T-helper 2 cell (primary cell): ENCODE measurements at regions not wholly inside any gene's neighbourhood (a gene's known extent, or its start where the extent isn't known, plus 50 kb on each side); places are given as distances from the start of the nearest gene placed in this dataset.
A peak's percentile ranks its signal among the peaks of the same experiment; 100 is the strongest.
"Not testable (repeated sequence)": the region's sequence is repeated elsewhere in the genome, so short reads cannot be mapped to it uniquely, and the experiment has no call there.

Experiments used
- DNase-seq, 5 experiments: peaks; one replicate each; pipeline versions ENCODE4 v3.0.0 to v3.0.0-alpha.2; 2012 to 2022

GRCh38 chr9:18036422-18037187, 437.3 kb upstream of the ADAMTSL1 start:
- DNase-seq = no peak

- DNase-seq = no peak
Measured at GRCh38 chr9:18037981-18038380, 436.0 kb upstream of the ADAMTSL1 start.

GRCh38 chr9:18040327-18040726, 433.6 kb upstream of the ADAMTSL1 start:
- no peak for DNase-seq

DNA sequence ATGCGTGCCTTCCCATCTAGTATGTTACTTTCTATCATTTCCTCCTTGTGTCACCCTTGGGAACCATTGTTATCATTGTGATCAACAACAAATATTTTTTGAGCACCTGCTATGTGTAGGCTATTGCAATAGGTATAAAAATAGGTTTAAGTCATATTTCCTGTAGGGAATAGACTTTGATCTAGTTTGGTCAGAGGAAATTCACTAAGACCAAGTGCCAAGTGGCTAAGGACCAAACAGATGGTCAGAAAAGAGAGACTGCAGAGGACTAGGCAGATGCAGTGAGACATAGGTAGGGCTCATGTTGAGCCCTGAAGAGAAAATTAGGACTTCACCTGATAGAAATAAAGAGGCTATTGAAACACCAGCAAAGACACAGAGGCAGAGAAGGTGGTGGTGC, 430.0 kb upstream of the ADAMTSL1 start:
- no peak for DNase-seq

- DNase-seq = no peak
Measured at GRCh38 chr9:18045326-18045725, 428.6 kb upstream of the ADAMTSL1 start.

DNA sequence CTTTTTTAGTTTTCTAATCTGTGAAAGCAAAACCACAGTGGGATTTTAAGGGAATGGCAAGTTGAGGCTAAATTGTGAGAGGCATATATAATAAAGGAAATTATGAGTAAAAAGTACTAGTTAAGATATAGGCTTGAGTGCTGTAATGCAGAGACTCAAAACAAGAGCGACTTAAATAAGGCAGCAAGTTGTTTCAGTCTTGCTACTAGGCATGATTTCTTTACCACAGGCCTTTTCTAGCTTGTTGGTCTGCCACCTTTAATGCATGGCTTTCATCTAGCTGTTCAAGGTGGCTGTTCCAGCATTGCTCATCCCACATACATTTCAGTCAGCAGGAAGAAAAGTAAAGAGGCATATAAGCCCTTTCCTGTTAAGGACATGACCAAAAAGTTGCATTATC, 427.9 kb upstream of the ADAMTSL1 start:
- peak in 1 of 5 experiments; percentile 38 for DNase-seq

DNA sequence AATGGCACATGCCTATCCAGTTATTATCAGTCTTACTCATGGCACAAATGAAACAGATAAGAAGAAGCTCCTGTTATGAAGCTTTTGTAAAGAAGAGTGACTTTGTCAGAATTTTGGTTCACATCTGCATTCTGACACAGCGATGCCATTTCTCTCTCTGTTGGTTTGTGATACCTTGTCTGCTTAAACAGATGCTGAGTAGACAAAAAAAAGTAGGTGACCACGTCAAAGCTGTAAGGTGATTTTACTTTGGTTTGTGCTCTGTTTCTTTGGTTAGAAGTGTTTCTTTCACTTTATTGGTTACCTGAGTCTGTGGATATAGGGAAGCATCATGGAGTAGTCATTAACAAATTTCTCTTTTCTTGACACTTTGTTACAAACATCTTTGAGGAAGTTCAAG, 422.3 kb upstream of the ADAMTSL1 start:
- DNase-seq = peak in 1 of 5 experiments; percentile 12

GRCh38 chr9:18052060-18052459, 421.9 kb upstream of the ADAMTSL1 start:
- DNase-seq = no peak

DNA sequence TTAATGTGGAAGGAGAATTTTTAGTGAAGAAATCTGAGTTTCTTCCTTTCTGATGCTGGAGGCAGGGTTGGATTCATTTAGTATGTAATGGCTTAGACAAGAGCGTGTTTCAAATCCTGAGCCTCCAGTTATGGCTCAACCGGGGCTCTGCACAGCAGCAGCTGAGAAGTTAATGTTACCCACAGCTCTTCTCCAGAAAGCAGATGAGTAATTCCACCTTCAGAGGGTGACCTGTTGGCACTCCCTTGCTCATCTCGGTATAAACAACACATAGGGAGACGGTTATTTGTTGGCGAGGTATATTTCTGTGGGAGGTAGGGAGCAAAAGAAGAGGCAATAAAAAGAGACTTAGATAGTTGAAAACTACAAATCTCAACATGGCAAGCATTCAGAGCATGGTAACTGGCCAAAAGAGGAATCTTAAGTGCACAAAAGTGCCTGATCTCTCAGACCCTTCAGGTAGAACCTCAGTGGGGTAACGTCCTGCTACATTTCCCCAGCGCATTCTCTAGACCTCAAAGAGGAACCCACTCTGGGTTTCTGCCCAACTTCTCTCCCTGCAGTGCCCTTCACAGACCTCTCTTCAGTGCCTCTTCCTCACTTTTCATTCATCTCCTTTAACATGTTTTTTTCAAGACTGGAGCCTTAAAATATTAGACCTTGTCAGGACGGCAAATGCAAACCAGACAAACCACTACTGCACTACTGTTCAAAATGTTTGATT, 417.5 kb upstream of the ADAMTSL1 start:
- peak in 1 of 5 experiments; percentile 84 for DNase-seq

DNA sequence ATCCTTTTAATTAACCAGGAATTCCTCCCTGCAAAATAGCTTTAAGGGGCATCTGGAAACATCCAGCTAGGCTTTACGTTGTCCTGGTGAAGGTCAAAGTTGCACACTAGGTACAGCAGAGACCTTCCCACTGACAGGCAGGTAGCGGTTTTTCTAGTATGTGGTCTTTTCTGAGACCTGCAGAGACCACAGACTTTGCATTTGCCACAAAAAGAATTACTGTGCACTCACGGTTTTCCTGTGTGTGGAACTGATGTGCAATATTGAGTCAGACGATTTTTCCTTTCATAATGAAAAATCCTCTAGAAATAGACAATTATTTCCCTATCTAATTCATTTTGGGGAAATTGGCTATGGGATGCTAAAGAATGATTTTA, 417.0 kb upstream of the ADAMTSL1 start:
- DNase-seq = peak in 1 of 5 experiments; percentile 71

DNA sequence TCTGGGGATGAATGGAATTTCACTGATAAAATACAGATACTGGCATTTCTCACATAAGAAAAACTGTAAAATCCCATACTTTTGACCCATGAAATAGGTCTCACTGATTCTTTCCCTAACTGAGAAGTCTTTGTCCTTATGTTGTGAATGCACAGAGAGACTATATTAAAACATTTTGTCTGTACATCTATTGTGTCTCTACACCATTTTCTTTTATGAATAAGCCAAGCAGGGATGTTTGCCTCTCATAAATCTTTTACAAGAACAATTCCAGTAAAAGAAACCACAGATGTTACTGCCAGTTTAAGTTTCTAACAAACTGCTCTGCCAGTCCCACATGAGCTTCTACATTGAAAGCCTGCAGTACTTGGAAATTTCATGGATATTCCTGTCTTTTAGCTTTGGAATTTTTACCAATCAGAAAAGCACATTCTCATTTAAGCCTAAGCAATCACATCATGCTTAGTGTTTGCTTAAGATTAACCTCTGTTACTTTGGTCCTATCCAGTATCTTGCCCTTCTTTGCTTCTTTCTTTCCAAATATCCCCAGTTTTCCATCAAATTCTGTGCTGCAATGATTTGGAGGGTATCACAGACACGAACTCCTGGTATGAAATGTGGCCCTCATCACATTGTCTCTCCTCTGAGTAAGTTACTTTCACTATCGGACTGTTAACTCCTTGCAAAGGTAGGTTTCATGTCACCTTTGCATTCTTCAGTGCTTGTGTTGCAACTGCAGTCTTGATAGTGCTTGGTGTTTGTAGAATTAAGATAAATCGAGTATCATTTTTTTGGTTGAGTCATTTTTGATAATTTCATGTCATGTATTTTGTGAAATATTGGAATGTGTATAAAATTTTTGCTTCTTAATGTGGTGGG, 415.1 kb upstream of the ADAMTSL1 start:
- DNase-seq = no peak

DNA sequence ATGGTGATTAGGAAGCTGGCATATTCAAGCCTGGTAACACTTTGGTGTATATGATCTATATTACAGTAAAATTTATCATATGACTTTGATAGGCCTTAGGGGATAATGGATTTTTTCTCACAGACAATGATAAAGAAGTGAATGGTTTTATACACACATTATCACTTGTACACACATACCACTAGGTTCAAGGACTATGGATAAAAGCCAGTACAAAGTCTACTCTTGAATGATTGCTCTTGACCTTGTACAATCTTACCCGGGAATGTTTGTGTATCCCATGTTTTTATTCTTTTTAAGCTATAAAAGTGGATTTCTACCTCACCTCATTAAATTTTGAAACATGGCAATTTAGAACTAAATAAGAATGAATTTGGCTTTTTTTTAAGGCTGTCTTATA, 414.5 kb upstream of the ADAMTSL1 start:
- no peak for DNase-seq

DNA sequence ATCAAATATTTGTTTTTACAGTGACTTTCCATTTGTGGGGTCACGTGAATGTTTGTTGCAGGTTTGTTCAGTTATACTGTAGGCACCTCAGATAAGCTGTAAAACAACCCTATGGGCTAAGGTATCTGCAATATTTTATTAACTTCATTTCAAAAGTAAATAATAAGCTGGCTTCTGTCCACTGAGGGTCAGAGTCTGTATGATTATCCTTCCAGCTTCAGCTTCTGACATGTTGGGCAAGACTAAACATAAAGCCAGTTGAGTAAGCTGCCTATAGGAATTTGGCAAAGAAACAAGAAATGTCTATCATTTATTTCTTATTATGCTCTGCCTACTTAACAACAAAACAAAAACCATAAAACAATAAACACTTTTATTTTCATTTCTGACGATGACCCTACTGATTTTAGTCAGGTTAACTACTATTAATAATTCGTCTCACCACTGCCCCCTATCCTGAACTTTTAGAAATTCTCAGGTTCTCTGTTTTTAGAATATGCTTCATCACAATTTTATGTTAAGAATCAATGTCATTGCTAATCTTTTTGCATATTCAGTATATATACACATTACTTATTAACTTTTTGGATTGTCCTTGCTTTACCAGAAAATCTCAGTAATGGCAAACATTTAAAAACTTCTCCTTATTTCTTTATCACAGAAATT, 413.6 kb upstream of the ADAMTSL1 start:
- no peak for DNase-seq

DNA sequence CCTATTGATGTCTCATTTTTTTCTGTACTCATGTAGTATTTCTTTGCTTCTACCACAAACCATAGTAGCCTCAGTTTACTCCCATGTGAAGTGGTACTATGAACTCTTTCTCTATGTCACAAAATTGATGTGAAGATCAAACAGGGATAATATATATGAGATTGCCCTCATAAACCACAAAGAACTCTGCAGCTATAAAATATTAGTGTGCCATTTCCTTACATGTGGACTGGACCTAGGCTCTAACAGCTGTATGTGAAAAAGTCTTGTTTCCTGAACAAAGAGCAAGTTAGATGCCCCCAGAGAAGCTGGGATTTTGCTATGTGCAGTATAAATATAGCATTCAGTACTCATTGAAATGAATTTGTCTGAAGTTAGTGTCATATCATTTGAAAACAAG, 412.6 kb upstream of the ADAMTSL1 start:
- no peak for DNase-seq

DNA sequence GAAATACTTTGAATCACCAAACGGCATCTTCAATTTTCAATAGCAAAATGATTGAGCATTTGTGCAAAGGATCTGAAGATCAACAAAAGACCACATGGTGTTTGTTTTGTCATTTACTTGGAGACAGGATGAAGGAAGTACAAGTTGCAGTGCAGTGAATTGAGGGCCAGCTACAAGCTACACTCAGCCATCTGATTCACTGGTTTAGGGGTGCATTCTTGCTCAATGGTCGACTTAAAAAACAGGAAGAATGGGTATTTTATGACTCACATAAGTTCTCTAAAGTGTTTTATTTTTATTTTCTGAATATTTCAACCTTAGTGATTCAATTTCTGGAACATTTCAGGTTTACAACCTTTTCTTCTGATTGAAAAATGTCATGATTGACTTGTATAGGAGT, 412.1 kb upstream of the ADAMTSL1 start:
- DNase-seq = peak in 1 of 5 experiments; percentile 11

- DNase-seq = no peak
Measured at GRCh38 chr9:18063856-18064390, 410.0 kb upstream of the ADAMTSL1 start.

DNA sequence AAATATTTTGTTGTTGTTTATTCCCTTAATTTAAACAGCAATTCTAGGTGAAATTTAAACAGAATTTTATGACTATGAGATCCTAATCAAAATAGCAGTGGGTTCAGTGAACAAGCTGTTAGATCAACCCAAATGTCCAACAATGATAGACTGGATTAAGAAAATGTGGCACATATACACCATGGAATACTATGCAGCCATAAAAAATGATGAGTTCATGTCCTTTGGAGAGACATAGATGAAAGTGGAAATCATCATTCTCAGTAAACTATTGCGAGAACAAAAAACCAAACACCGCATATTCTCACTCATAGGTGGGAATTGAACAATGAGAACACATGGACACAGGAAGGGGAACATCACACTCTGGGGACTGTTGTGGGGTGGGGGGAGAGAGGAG, 407.3 kb upstream of the ADAMTSL1 start:
- not testable (repeated sequence) for DNase-seq

- no peak for DNase-seq
Measured at GRCh38 chr9:18067548-18068120, 406.3 kb upstream of the ADAMTSL1 start.

DNA sequence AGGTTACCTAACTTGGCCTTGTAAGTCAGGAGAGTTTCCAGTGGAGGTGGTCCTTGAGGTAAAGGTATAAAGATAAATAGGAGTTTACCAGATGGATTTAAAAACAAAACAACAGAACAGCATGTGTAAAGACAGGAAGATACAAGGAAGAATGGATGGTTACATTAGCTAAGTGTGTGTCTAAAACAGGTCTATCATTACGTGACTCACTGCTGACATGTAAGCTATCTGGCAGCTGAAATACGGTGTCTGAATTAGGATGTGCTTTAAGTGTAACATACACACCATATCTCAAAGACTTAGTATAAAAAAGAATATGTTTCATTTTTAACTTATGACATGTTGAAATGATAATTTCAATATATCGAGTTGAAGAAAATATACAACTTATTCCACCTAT, 405.1 kb upstream of the ADAMTSL1 start:
- no peak for DNase-seq

DNA sequence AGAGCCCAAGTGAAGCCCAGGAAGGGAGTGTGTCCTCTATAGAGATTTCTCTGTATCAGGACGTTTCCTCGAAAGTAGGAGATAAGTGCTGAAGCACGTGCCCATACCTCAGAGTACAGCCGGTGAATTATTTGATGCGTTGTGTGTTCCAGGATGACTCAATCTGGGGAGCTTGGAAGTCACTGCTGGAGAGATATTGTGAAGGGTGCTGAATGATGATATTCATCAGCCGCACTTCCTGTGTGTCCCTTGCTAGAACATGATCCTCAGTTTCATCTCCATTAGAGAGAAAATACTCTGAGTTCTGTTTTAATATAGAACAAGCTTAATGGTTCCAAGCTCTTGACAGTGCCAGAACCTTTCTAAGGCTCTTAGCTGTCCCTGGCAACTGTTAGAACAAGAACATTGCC, 402.3 kb upstream of the ADAMTSL1 start:
- DNase-seq = no peak

- DNase-seq = no peak
Measured at GRCh38 chr9:18073002-18073401, 401.0 kb upstream of the ADAMTSL1 start.

GRCh38 chr9:18074041-18074440, 399.9 kb upstream of the ADAMTSL1 start:
- DNase-seq = no peak
